ENCODE measurements at regions not wholly inside any gene's neighbourhood (a gene's known extent, or its start where the extent isn't known, plus 50 kb on each side); places are given as distances from the start of the nearest gene placed in this dataset.

- TF ChIP-seq CSRNP2 (CRISPR knock-in tag; conservative IDR thresholded peaks at IDR 0.05; ENCODE audit: low read depth) (no peak), POGZ (CRISPR knock-in tag; IDR thresholded peaks at IDR 0.05) (no peak), KAT7 (CRISPR knock-in tag; IDR thresholded peaks at IDR 0.05; ENCODE audit: borderline replicate concordance) (no peak), ZNF10 (CRISPR knock-in tag; IDR thresholded peaks at IDR 0.05; ENCODE audit: borderline replicate concordance, low read depth) (no peak), E2F2 (CRISPR knock-in tag; IDR thresholded peaks at IDR 0.05; ENCODE audit: borderline replicate concordance) (no peak), DMAP1 (CRISPR knock-in tag; IDR thresholded peaks at IDR 0.05) (no peak), FOSL2 (CRISPR knock-in tag; IDR thresholded peaks at IDR 0.05) (peak; percentile 33; the same call in 1 of the 2 replicates), MTF2 (CRISPR knock-in tag; IDR thresholded peaks at IDR 0.05; ENCODE audit: borderline replicate concordance) (no peak), CENPX (CRISPR knock-in tag; IDR thresholded peaks at IDR 0.05) (no peak), GPBP1L1 (CRISPR knock-in tag; IDR thresholded peaks at IDR 0.05) (no peak), HNF4A (CRISPR knock-in tag; IDR thresholded peaks at IDR 0.05) (0 out of 2 replicates have a peak, but pooled peaks have one; percentile 7), TEAD3 (CRISPR knock-in tag; optimal IDR thresholded peaks at IDR 0.05; ENCODE audit: borderline replicate concordance) (no peak), ATF2 (CRISPR knock-in tag; IDR thresholded peaks at IDR 0.05) (no peak), WIZ (CRISPR knock-in tag; IDR thresholded peaks at IDR 0.05) (no peak), TBX3 (IDR thresholded peaks at IDR 0.05; ENCODE audit: borderline replicate concordance) (peak; percentile 84; the same call in 1 of the 2 replicates), ZNF790 (CRISPR knock-in tag; IDR thresholded peaks at IDR 0.05; ENCODE audit: borderline replicate concordance) (no peak), ZGPAT (CRISPR knock-in tag; IDR thresholded peaks at IDR 0.05) (peak; percentile 38; the same call in 1 of the 2 replicates), ZNF501 (CRISPR knock-in tag; IDR thresholded peaks at IDR 0.05) (peak; percentile 18; the same call in 1 of the 2 replicates), RXRA (CRISPR knock-in tag; IDR thresholded peaks at IDR 0.05) (peak; percentile 33; the same call in 1 of the 2 replicates), CSRNP1 (CRISPR knock-in tag; IDR thresholded peaks at IDR 0.05) (no peak), NFE2L1 (CRISPR knock-in tag; IDR thresholded peaks at IDR 0.05; ENCODE audit: borderline replicate concordance) (no peak)
These were observed 183.7 kb downstream of the INO80D start (continued) for GRCh38 chr2:205902041-205902899.

Measured in HepG2 (cell line).